ENCODE measurements at regions not wholly inside any gene's neighbourhood (a gene's known extent, or its start where the extent isn't known, plus 50 kb on each side); places are given as distances from the start of the nearest gene placed in this dataset.

- Histone ChIP-seq H3K27ac (ENCODE audit: insufficient read depth in 1 of 2, low read depth in 1 of 2, low read length in 2 of 2, poor library complexity in 1 of 2, severe bottlenecking in 2 of 2) (no peak overlapping the region), H3K9me3 (ENCODE audit: control extremely low read depth in 1 of 5, control insufficient read depth in 4 of 5, insufficient read depth in 2 of 5, low read depth in 1 of 5, low read length in 4 of 5) (no peaks in the 10 kb centered on the region), H3K4me3 (ENCODE audit: control insufficient read depth in 1 of 7, extremely low read depth in 1 of 7, insufficient read depth in 4 of 7, low read depth in 2 of 7, low read length in 6 of 7) (no peak overlapping the region), H3K27me3 (replicated peaks in 2 of 5; ENCODE audit: control insufficient read depth in 4 of 5, insufficient read depth in 5 of 5, low read length in 4 of 5) (no peaks in the 10 kb centered on the region), H3K4me1 (ENCODE audit: control extremely low read depth in 1 of 4, control insufficient read depth in 4 of 4, insufficient read depth in 4 of 4, low read length in 3 of 4) (no peaks in the 10 kb centered on the region), H3K36me3 (ENCODE audit: control insufficient read depth in 4 of 4, insufficient read depth in 4 of 4, low read length in 3 of 4) (no peaks in the 10 kb centered on the region)
- CTCF ChIA-PET, result no interaction called here
- WGBS (ENCODE audit: insufficient coverage), result 100% methylated on average over 2 of the region's 2 CpGs
- POLR2A ChIA-PET, result no interaction called here
- no peak for DNase-seq
Observed at GRCh38 chr6:92352130-92352529, 1067.2 kb downstream of the EPHA7 start.

- no peak for DNase-seq
- H3K36me3 ChIP-seq (ENCODE audit: control insufficient read depth in 4 of 4, insufficient read depth in 4 of 4, low read length in 3 of 4), result no peaks in the 10 kb centered on the region
- H3K4me1 ChIP-seq (ENCODE audit: control extremely low read depth in 1 of 4, control insufficient read depth in 4 of 4, insufficient read depth in 4 of 4, low read length in 3 of 4), result no peaks in the 10 kb centered on the region
- no peaks in the 10 kb centered on the region for H3K27me3 ChIP-seq (replicated peaks in 2 of 5; ENCODE audit: control insufficient read depth in 4 of 5, insufficient read depth in 5 of 5, low read length in 4 of 5)
- no peak overlapping the region for H3K4me3 ChIP-seq (ENCODE audit: control insufficient read depth in 1 of 7, extremely low read depth in 1 of 7, insufficient read depth in 4 of 7, low read depth in 2 of 7, low read length in 6 of 7)
- ChIA-PET POLR2A (no interaction called here), CTCF (no interaction called here)
- no CpG with 5 or more reads among the region's 3 CpGs for WGBS (ENCODE audit: insufficient coverage)
- no peaks in the 10 kb centered on the region for H3K9me3 ChIP-seq (ENCODE audit: control extremely low read depth in 1 of 5, control insufficient read depth in 4 of 5, insufficient read depth in 2 of 5, low read depth in 1 of 5, low read length in 4 of 5)
- no peak overlapping the region for H3K27ac ChIP-seq (ENCODE audit: insufficient read depth in 1 of 2, low read depth in 1 of 2, low read length in 2 of 2, poor library complexity in 1 of 2, severe bottlenecking in 2 of 2)
Observed at GRCh38 chr6:92341201-92341600, 1078.2 kb downstream of the EPHA7 start.

GRCh38 chr6:92339936-92340640 is 1079.3 kb downstream of the EPHA7 start:
- Histone ChIP-seq H3K4me1 (ENCODE audit: control extremely low read depth in 1 of 4, control insufficient read depth in 4 of 4, insufficient read depth in 4 of 4, low read length in 3 of 4) (no peaks in the 10 kb centered on the region), H3K36me3 (ENCODE audit: control insufficient read depth in 4 of 4, insufficient read depth in 4 of 4, low read length in 3 of 4) (no peaks in the 10 kb centered on the region), H3K27me3 (replicated peaks in 2 of 5; ENCODE audit: control insufficient read depth in 4 of 5, insufficient read depth in 5 of 5, low read length in 4 of 5) (no peaks in the 10 kb centered on the region), H3K27ac (ENCODE audit: insufficient read depth in 1 of 2, low read depth in 1 of 2, low read length in 2 of 2, poor library complexity in 1 of 2, severe bottlenecking in 2 of 2) (no peak overlapping the region), H3K9me3 (ENCODE audit: control extremely low read depth in 1 of 5, control insufficient read depth in 4 of 5, insufficient read depth in 2 of 5, low read depth in 1 of 5, low read length in 4 of 5) (no peaks in the 10 kb centered on the region), H3K4me3 (ENCODE audit: control insufficient read depth in 1 of 7, extremely low read depth in 1 of 7, insufficient read depth in 4 of 7, low read depth in 2 of 7, low read length in 6 of 7) (no peak overlapping the region)
- DNase-seq, result no peak
- ChIA-PET CTCF (no interaction called here), POLR2A (no interaction called here)
- no CpG with 5 or more reads among the region's 4 CpGs for WGBS (ENCODE audit: insufficient coverage)

GRCh38 chr6:92337571-92337970 is 1081.8 kb downstream of the EPHA7 start:
- no peaks in the 10 kb centered on the region for H3K36me3 ChIP-seq (ENCODE audit: control insufficient read depth in 4 of 4, insufficient read depth in 4 of 4, low read length in 3 of 4)
- no peak for DNase-seq
- WGBS (ENCODE audit: insufficient coverage), result no CpG with 5 or more reads among the region's 2 CpGs
- H3K27me3 ChIP-seq (replicated peaks in 2 of 5; ENCODE audit: control insufficient read depth in 4 of 5, insufficient read depth in 5 of 5, low read length in 4 of 5), result no peaks in the 10 kb centered on the region
- no peaks in the 10 kb centered on the region for H3K9me3 ChIP-seq (ENCODE audit: control extremely low read depth in 1 of 5, control insufficient read depth in 4 of 5, insufficient read depth in 2 of 5, low read depth in 1 of 5, low read length in 4 of 5)
- no peak overlapping the region for H3K27ac ChIP-seq (ENCODE audit: insufficient read depth in 1 of 2, low read depth in 1 of 2, low read length in 2 of 2, poor library complexity in 1 of 2, severe bottlenecking in 2 of 2)
- POLR2A ChIA-PET, result no interaction called here
- no peaks in the 10 kb centered on the region for H3K4me1 ChIP-seq (ENCODE audit: control extremely low read depth in 1 of 4, control insufficient read depth in 4 of 4, insufficient read depth in 4 of 4, low read length in 3 of 4)
- no peak overlapping the region for H3K4me3 ChIP-seq (ENCODE audit: control insufficient read depth in 1 of 7, extremely low read depth in 1 of 7, insufficient read depth in 4 of 7, low read depth in 2 of 7, low read length in 6 of 7)
- CTCF ChIA-PET, result no interaction called here

GRCh38 chr6:92329208-92329847 is 1090.0 kb downstream of the EPHA7 start:
- H3K27ac ChIP-seq (ENCODE audit: insufficient read depth in 1 of 2, low read depth in 1 of 2, low read length in 2 of 2, poor library complexity in 1 of 2, severe bottlenecking in 2 of 2), result no peak overlapping the region
- ChIA-PET POLR2A (no interaction called here), CTCF (no interaction called here)
- H3K4me3 ChIP-seq (ENCODE audit: control insufficient read depth in 1 of 7, extremely low read depth in 1 of 7, insufficient read depth in 4 of 7, low read depth in 2 of 7, low read length in 6 of 7), result no peak overlapping the region
- H3K4me1 ChIP-seq (ENCODE audit: control extremely low read depth in 1 of 4, control insufficient read depth in 4 of 4, insufficient read depth in 4 of 4, low read length in 3 of 4), result no peaks in the 10 kb centered on the region
- H3K36me3 ChIP-seq (ENCODE audit: control insufficient read depth in 4 of 4, insufficient read depth in 4 of 4, low read length in 3 of 4), result no peaks in the 10 kb centered on the region
- H3K27me3 ChIP-seq (replicated peaks in 2 of 5; ENCODE audit: control insufficient read depth in 4 of 5, insufficient read depth in 5 of 5, low read length in 4 of 5), result no peaks in the 10 kb centered on the region
- 100% methylated on average over 2 of the region's 7 CpGs for WGBS (ENCODE audit: insufficient coverage)
- no peak for DNase-seq
- no peaks in the 10 kb centered on the region for H3K9me3 ChIP-seq (ENCODE audit: control extremely low read depth in 1 of 5, control insufficient read depth in 4 of 5, insufficient read depth in 2 of 5, low read depth in 1 of 5, low read length in 4 of 5)

- no peaks in the 10 kb centered on the region for H3K36me3 ChIP-seq (ENCODE audit: control insufficient read depth in 4 of 4, insufficient read depth in 4 of 4, low read length in 3 of 4)
- H3K27ac ChIP-seq (ENCODE audit: insufficient read depth in 1 of 2, low read depth in 1 of 2, low read length in 2 of 2, poor library complexity in 1 of 2, severe bottlenecking in 2 of 2), result no peak overlapping the region
- H3K4me3 ChIP-seq (ENCODE audit: control insufficient read depth in 1 of 7, extremely low read depth in 1 of 7, insufficient read depth in 4 of 7, low read depth in 2 of 7, low read length in 6 of 7), result no peak overlapping the region
- no peaks in the 10 kb centered on the region for H3K4me1 ChIP-seq (ENCODE audit: control extremely low read depth in 1 of 4, control insufficient read depth in 4 of 4, insufficient read depth in 4 of 4, low read length in 3 of 4)
- no peaks in the 10 kb centered on the region for H3K27me3 ChIP-seq (replicated peaks in 2 of 5; ENCODE audit: control insufficient read depth in 4 of 5, insufficient read depth in 5 of 5, low read length in 4 of 5)
- ChIA-PET POLR2A (no interaction called here), CTCF (no interaction called here)
- H3K9me3 ChIP-seq (ENCODE audit: control extremely low read depth in 1 of 5, control insufficient read depth in 4 of 5, insufficient read depth in 2 of 5, low read depth in 1 of 5, low read length in 4 of 5), result peaks cover 0 to 2% (median 0%) of the 10 kb centered on the region in 5 experiments
- no CpG with 5 or more reads among the region's 1 CpG for WGBS (ENCODE audit: insufficient coverage)
- DNase-seq, result no peak
Observed at GRCh38 chr6:92315312-92315711, 1104.0 kb downstream of the EPHA7 start.

- H3K4me3 ChIP-seq (ENCODE audit: control insufficient read depth in 1 of 7, extremely low read depth in 1 of 7, insufficient read depth in 4 of 7, low read depth in 2 of 7, low read length in 6 of 7), result no peak overlapping the region
- WGBS (ENCODE audit: insufficient coverage), result 83% methylated on average over 1 of the region's 4 CpGs
- H3K4me1 ChIP-seq (ENCODE audit: control extremely low read depth in 1 of 4, control insufficient read depth in 4 of 4, insufficient read depth in 4 of 4, low read length in 3 of 4), result no peaks in the 10 kb centered on the region
- POLR2A ChIA-PET, result no interaction called here
- DNase-seq, result no peak
- CTCF ChIA-PET, result no interaction called here
- no peaks in the 10 kb centered on the region for H3K9me3 ChIP-seq (ENCODE audit: control extremely low read depth in 1 of 5, control insufficient read depth in 4 of 5, insufficient read depth in 2 of 5, low read depth in 1 of 5, low read length in 4 of 5)
- no peaks in the 10 kb centered on the region for H3K27me3 ChIP-seq (replicated peaks in 2 of 5; ENCODE audit: control insufficient read depth in 4 of 5, insufficient read depth in 5 of 5, low read length in 4 of 5)
- no peaks in the 10 kb centered on the region for H3K36me3 ChIP-seq (ENCODE audit: control insufficient read depth in 4 of 4, insufficient read depth in 4 of 4, low read length in 3 of 4)
- H3K27ac ChIP-seq (ENCODE audit: insufficient read depth in 1 of 2, low read depth in 1 of 2, low read length in 2 of 2, poor library complexity in 1 of 2, severe bottlenecking in 2 of 2), result no peak overlapping the region
Observed at GRCh38 chr6:92297101-92297500, 1122.3 kb downstream of the EPHA7 start.

Data from common myeloid progenitor, CD34-positive (primary cell).